Osteocyte (in vitro differentiated cells): ENCODE measurements at regions not wholly inside any gene's neighbourhood (a gene's known extent, or its start where the extent isn't known, plus 50 kb on each side); places are given as distances from the start of the nearest gene placed in this dataset.
"Not testable (repeated sequence)": the region's sequence is repeated elsewhere in the genome, so short reads cannot be mapped to it uniquely, and the experiment has no call there.

Source experiments
- DNase-seq: peaks from one replicate; pipeline ENCODE4 v3.0.0; 2021; ENCODE audit warnings: mixed read lengths; ENCODE audit not compliant: unreplicated experiment; ENCODE audit errors: extremely low spot score
- H3K27ac Mint-ChIP-seq: one replicate; pipeline ENCODE4 v1.8.0; 2021; ENCODE audit warnings: mild to moderate bottlenecking, mixed read lengths; ENCODE audit not compliant: unreplicated experiment
- H3K27me3 Mint-ChIP-seq: one replicate; pipeline ENCODE4 v1.8.0; 2021; ENCODE audit warnings: mixed read lengths; ENCODE audit not compliant: unreplicated experiment
- H3K36me3 Mint-ChIP-seq: one replicate; pipeline ENCODE4 v1.8.0; 2021; ENCODE audit warnings: mixed read lengths; ENCODE audit not compliant: unreplicated experiment
- H3K4me1 Mint-ChIP-seq: one replicate; pipeline ENCODE4 v1.8.0; 2021; ENCODE audit warnings: mixed read lengths; ENCODE audit not compliant: unreplicated experiment
- H3K4me3 Mint-ChIP-seq: one replicate; pipeline ENCODE4 v1.8.0; 2021; ENCODE audit warnings: mild to moderate bottlenecking, moderate library complexity, mixed read lengths; ENCODE audit not compliant: unreplicated experiment
- H3K9me3 Mint-ChIP-seq: one replicate; pipeline ENCODE4 v1.8.0; 2021; ENCODE audit warnings: mixed read lengths; ENCODE audit not compliant: unreplicated experiment
- CTCF ChIP-seq: fragments of 200-600 bp; sonication (generic); IDR thresholded peaks from 2 replicates; pipeline ENCODE4 v1.5.0; 2021; ENCODE audit warnings: antibody characterized with exemption, mild to moderate bottlenecking, moderate library complexity

GRCh38 chr13:33671560-33671959 lies 146.4 kb upstream of the RFC3 start:
- Mint-ChIP-seq H3K9me3 (no peaks in the 10 kb centered on the region), H3K27ac (no peak overlapping the region), H3K4me1 (peaks cover 5% of the 10 kb centered on the region), H3K4me3 (no peak overlapping the region), H3K27me3 (no peaks in the 10 kb centered on the region), H3K36me3 (no peaks in the 10 kb centered on the region)
- TF ChIP-seq CTCF = no peak
- no peak for DNase-seq

DNA sequence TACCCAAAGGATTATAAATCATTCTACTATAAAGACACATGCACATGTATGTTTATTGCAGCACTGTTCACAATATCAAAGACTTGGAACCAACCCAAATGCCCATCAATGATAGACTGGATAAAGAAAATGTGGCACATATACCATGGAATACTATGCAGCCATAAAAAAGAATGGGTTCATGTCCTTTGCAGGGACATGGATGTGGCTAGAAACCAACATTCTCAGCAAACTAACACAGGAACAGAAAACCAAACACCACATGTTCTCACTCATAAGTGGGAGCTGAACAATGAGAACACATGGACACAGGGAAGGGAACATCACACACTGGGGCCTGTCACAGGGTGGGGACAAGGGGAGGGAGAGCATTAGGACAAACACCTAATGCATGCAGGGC lies 145.9 kb upstream of the RFC3 start:
- not testable (repeated sequence) for H3K27ac Mint-ChIP-seq, H3K36me3 Mint-ChIP-seq, DNase-seq, H3K4me1 Mint-ChIP-seq, H3K9me3 Mint-ChIP-seq, H3K27me3 Mint-ChIP-seq, H3K4me3 Mint-ChIP-seq

DNA sequence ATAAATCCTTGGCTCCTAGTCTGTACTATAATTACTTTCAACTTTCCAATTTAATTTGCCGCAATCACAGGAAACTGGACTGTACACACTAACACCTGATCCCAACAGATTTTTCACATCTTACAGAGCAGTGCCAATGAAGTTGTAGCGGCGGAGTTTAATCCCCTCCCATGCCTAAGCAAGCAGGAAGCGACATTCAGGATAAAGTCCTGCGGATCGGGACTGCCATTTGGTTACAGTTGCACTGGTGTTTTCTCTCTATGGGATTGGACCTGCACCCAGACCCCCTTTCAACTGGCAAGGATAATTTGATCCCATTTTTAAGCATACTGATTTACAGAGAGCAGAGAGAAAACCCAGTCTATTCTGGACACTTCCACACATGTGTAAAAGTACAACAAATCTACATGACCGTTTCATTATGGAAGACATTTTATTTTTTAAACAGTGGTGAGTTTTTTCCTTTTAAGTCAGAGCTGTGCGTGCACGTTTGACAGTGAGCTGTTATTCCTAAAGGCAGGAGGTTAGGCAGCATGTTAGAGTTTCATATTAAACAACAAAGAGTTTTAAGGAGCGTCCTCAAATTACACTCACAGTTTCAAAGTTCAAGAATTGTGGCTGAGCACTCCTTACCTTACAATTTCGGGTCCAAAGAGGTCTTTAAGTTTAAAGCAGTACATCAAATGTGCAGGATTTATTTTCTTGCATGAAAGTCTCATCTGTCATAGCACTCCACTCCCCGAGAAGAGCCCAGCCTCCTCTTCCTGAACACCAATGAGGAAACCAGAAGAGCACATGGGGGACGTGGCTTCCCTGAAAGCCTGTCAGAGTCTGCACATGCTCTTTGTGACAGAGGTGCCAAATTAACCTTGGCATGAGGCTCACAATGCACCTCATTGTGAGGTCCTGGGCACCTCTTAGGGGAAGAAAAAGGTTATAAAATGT lies 141.6 kb upstream of the RFC3 start:
- Mint-ChIP-seq H3K27me3 (no peaks in the 10 kb centered on the region), H3K4me1 (peaks cover 13% of the 10 kb centered on the region), H3K27ac (no peak overlapping the region), H3K36me3 (no peaks in the 10 kb centered on the region), H3K9me3 (no peaks in the 10 kb centered on the region), H3K4me3 (no peak overlapping the region)
- no peak for TF ChIP-seq CTCF
- DNase-seq = no peak

- no peak for TF ChIP-seq CTCF
- no peak overlapping the region for H3K4me3 Mint-ChIP-seq
- H3K4me1 Mint-ChIP-seq = peaks cover 13% of the 10 kb centered on the region
- no peak for DNase-seq
- H3K9me3 Mint-ChIP-seq = no peaks in the 10 kb centered on the region
- H3K27me3 Mint-ChIP-seq = no peaks in the 10 kb centered on the region
- H3K27ac Mint-ChIP-seq = no peak overlapping the region
- no peaks in the 10 kb centered on the region for H3K36me3 Mint-ChIP-seq
Measured at GRCh38 chr13:33677215-33677614, 140.7 kb upstream of the RFC3 start.

DNA sequence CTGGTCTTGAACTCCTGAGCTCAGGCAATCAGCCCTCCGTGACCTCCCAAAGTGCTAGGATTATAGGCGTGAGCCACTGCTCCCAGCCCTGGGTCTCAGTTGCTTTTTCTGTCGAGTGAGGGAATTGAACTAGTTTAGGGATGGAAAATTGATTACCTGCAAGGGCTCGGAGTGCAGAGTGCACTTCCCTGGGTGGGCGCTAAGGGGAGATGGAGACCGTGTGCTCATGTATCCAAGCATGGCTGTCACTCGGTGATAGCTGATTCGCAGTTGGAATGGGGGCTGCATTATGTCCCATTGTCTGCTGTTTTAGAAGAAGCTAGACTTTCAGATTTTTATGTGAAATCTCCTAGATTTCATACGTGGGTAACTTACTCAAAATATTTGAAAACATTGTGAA lies 139.9 kb upstream of the RFC3 start:
- no peak for DNase-seq
- Mint-ChIP-seq H3K4me1 (peaks cover 13% of the 10 kb centered on the region), H3K27me3 (no peaks in the 10 kb centered on the region), H3K36me3 (no peaks in the 10 kb centered on the region), H3K9me3 (no peaks in the 10 kb centered on the region), H3K27ac (no peak overlapping the region), H3K4me3 (no peak overlapping the region)
- TF ChIP-seq CTCF = no peak
